GM21390 (cell line): ENCODE measurements at regions not wholly inside any gene's neighbourhood (a gene's known extent, or its start where the extent isn't known, plus 50 kb on each side); places are given as distances from the start of the nearest gene placed in this dataset.

Experiments used
- ATAC-seq: cut with Tn5 transposase; IDR thresholded peaks from one replicate; pipeline ENCODE4 v1.9.1; 2021; ENCODE audit not compliant: unreplicated experiment

GRCh38 chr3:159600291-159600690, 388.3 kb upstream of the IL12A start:
- ATAC-seq: no peak

- no peak for ATAC-seq
Measured at GRCh38 chr3:159604151-159604581, 384.5 kb upstream of the IL12A start.

GRCh38 chr3:159605101-159605500, 383.5 kb upstream of the IL12A start:
- no peak for ATAC-seq

GRCh38 chr3:159605776-159606175, 382.9 kb upstream of the IL12A start:
- ATAC-seq: no peak

GRCh38 chr3:159607856-159608255, 380.8 kb upstream of the IL12A start:
- no peak for ATAC-seq

- ATAC-seq: no peak
Measured at GRCh38 chr3:159608311-159608710, 380.3 kb upstream of the IL12A start.

- ATAC-seq: no peak
Measured at GRCh38 chr3:159609625-159610024, 379.0 kb upstream of the IL12A start.

GRCh38 chr3:159616234-159616825, 372.3 kb upstream of the IL12A start:
- no peak for ATAC-seq

GRCh38 chr3:159619341-159619885, 369.2 kb upstream of the IL12A start:
- ATAC-seq: no peak

- no peak for ATAC-seq
Measured at GRCh38 chr3:159620281-159620680, 368.4 kb upstream of the IL12A start.

- ATAC-seq: no peak
Measured at GRCh38 chr3:159620873-159621272, 367.8 kb upstream of the IL12A start.

- no peak for ATAC-seq
Measured at GRCh38 chr3:159624616-159625015, 364.0 kb upstream of the IL12A start.

- no peak for ATAC-seq
Measured at GRCh38 chr3:159625594-159625993, 363.0 kb upstream of the IL12A start.

GRCh38 chr3:159626598-159626997, 362.0 kb upstream of the IL12A start:
- ATAC-seq: no peak

- no peak for ATAC-seq
Measured at GRCh38 chr3:159627229-159627628, 361.4 kb upstream of the IL12A start.

GRCh38 chr3:159627634-159628033, 361.0 kb upstream of the IL12A start:
- no peak for ATAC-seq

GRCh38 chr3:159629329-159630084, 359.1 kb upstream of the IL12A start:
- ATAC-seq: no peak

GRCh38 chr3:159631226-159631625, 357.4 kb upstream of the IL12A start:
- no peak for ATAC-seq

GRCh38 chr3:159632128-159632527, 356.5 kb upstream of the IL12A start:
- ATAC-seq: no peak

GRCh38 chr3:159632851-159633250, 355.8 kb upstream of the IL12A start:
- ATAC-seq: no peak

GRCh38 chr3:159634483-159634882, 354.2 kb upstream of the IL12A start:
- ATAC-seq: no peak

GRCh38 chr3:159635047-159635641, 353.5 kb upstream of the IL12A start:
- ATAC-seq: no peak
